ENCODE measurements at regions not wholly inside any gene's neighbourhood (a gene's known extent, or its start where the extent isn't known, plus 50 kb on each side); places are given as distances from the start of the nearest gene placed in this dataset.

DNA sequence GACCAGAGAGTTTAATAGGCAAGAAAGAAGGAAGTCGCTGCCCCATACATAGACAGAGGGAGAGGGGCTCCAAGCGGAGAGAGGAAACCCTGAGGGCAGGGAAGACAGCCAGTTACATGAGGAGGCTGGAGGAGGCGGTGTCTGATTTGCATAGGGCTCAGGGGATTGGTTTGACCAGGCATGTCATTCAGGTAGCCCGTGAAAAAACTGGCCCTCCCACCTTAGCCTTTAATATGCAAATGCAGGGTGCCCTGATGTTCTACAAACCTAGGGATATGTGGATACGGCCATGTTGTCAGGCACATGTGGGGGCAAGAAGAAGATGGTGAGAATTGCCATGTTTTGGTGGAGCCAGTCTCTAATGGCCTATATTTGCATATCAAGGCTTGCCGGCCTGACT is 1461.6 kb downstream of the PCDH9 start:
- POLR2A ChIA-PET = no interaction called here
- CTCF ChIA-PET = no interaction called here
- TF ChIP-seq, protein P1, sequence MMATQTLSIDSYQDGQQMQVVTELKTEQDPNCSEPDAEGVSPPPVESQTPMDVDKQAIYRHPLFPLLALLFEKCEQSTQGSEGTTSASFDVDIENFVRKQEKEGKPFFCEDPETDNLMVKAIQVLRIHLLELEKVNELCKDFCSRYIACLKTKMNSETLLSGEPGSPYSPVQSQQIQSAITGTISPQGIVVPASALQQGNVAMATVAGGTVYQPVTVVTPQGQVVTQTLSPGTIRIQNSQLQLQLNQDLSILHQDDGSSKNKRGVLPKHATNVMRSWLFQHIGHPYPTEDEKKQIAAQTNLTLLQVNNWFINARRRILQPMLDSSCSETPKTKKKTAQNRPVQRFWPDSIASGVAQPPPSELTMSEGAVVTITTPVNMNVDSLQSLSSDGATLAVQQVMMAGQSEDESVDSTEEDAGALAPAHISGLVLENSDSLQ (IDR thresholded peaks at IDR 0.05) = peak; percentile 68
- no peak for TF ChIP-seq FOXK2 (IDR thresholded peaks at IDR 0.05)
- DNase-seq (ENCODE audit: extremely low spot score) = no peak

DNA sequence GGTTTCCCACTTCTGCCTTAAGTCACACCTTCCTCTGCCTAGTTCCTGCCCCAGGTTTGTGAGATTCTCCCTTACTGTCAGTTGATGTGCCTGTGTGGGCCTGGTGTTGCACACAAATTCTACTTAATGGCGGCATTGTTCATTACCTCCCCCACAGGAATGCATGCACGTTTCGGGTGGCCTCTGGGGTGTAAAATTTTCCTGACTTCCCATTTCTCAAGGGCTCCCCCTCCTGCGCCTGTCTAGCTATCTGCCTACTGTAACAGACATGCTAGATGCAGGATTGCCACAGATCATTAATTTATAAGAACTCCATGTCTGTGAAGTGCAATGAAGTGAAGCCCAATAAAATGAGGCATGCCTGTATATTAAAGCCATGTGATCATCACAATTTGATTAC is 1466.3 kb downstream of the PCDH9 start:
- DNase-seq (ENCODE audit: extremely low spot score) = no peak
- ChIA-PET CTCF (no interaction called here), POLR2A (interaction anchor here (0.6 kb wide), 1 partner anchor 109 kb away, joined by 4 read pairs; no protein-coding TSS in a partner anchor)
- TF ChIP-seq FOXM1 (IDR thresholded peaks at IDR 0.05; ENCODE audit: borderline replicate concordance) (no peak), CTBP1 (IDR thresholded peaks at IDR 0.05; ENCODE audit: borderline replicate concordance) (no peak), ZNF384 (IDR thresholded peaks at IDR 0.05) (no peak), BHLHE40 (IDR thresholded peaks at IDR 0.05; ENCODE audit: borderline replicate concordance) (no peak), L3MBTL2 (conservative IDR thresholded peaks at IDR 0.05) (no peak), SP1 (IDR thresholded peaks at IDR 0.05) (no peak), SUZ12 (IDR thresholded peaks at IDR 0.05) (no peak), LEF1 (IDR thresholded peaks at IDR 0.05; ENCODE audit: borderline replicate concordance) (no peak), FOXK2 (IDR thresholded peaks at IDR 0.05) (no peak), ARNT (IDR thresholded peaks at IDR 0.05) (no peak), NFRKB (IDR thresholded peaks at IDR 0.05) (no peak), FOXA1 (IDR thresholded peaks at IDR 0.05) (no peak), ELF4 (IDR thresholded peaks at IDR 0.05) (no peak), HDGF (IDR thresholded peaks at IDR 0.05; ENCODE audit: borderline replicate concordance) (no peak), TARDBP (IDR thresholded peaks at IDR 0.05) (no peak)
- TF ChIP-seq, protein P1 (IDR thresholded peaks at IDR 0.05) = no peak

DNA sequence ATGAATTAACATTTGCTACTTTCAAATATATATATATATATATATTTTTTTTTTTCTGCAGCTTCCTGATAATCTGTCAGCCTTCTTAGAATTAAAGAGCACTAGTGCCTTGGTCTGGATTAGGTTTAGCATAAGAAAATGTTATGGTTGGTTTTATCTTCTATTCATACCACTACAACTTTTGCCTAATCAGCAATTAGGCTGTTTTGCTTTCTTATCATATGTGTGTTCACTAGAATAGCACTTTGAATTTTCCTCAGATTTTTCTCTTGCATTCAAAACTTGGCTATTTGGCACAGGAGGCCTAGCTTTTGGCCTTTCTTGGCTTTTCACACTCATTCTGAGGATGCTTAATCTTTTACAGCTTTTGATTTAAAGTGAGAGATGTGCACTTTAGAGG is 1468.1 kb downstream of the PCDH9 start:
- no peak for DNase-seq (ENCODE audit: extremely low spot score)
- ChIA-PET CTCF (interaction anchor here (0.7 kb wide), 1 partner anchor 78 kb away, joined by 4 read pairs; no protein-coding TSS in a partner anchor), POLR2A (no interaction called here)
- TF ChIP-seq ELF4 (IDR thresholded peaks at IDR 0.05) (no peak), ARNT (IDR thresholded peaks at IDR 0.05) (no peak), SUZ12 (IDR thresholded peaks at IDR 0.05) (no peak), BHLHE40 (IDR thresholded peaks at IDR 0.05; ENCODE audit: borderline replicate concordance) (no peak), SP1 (IDR thresholded peaks at IDR 0.05) (no peak), ZNF384 (IDR thresholded peaks at IDR 0.05) (no peak), FOXA1 (IDR thresholded peaks at IDR 0.05) (no peak), FOXK2 (IDR thresholded peaks at IDR 0.05) (no peak), L3MBTL2 (conservative IDR thresholded peaks at IDR 0.05) (no peak), FOXM1 (IDR thresholded peaks at IDR 0.05; ENCODE audit: borderline replicate concordance) (no peak)

GRCh38 chr13:65756071-65756671 is 1474.0 kb downstream of the PCDH9 start:
- ChIA-PET POLR2A (no interaction called here), CTCF (no interaction called here)
- DNase-seq (ENCODE audit: extremely low spot score) = no peak
- TF ChIP-seq LEF1 (IDR thresholded peaks at IDR 0.05; ENCODE audit: borderline replicate concordance) = no peak
- no peak for TF ChIP-seq TARDBP (IDR thresholded peaks at IDR 0.05)
- no peak for TF ChIP-seq FOXM1 (IDR thresholded peaks at IDR 0.05; ENCODE audit: borderline replicate concordance)
- TF ChIP-seq NFRKB (IDR thresholded peaks at IDR 0.05) = no peak
- TF ChIP-seq, protein P1 (IDR thresholded peaks at IDR 0.05) = no peak
- no peak for TF ChIP-seq CTBP1 (IDR thresholded peaks at IDR 0.05; ENCODE audit: borderline replicate concordance)
- no peak for TF ChIP-seq FOXK2 (IDR thresholded peaks at IDR 0.05)
- TF ChIP-seq SUZ12 (IDR thresholded peaks at IDR 0.05) = no peak
- TF ChIP-seq ARNT (IDR thresholded peaks at IDR 0.05) = no peak

DNA sequence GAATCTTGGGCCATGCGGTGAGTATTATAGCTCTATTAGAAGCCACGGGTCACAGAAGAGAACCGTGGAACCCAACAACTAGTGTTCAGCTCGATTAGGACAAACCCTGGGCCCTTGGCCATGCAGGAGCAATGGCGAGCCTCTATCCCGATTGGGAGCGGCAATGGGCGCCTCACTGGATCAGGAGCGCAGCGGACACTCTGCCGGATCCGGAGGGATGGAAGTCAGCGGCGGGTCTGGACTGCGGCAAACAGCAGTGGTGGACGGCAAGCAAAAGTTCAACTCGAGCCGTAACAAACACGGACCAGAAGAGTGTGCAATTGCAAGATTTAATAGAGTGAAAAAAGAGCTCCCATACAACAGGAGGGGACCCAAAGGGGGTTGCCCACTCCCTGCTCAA is 1481.9 kb downstream of the PCDH9 start:
- POLR2A ChIA-PET = no interaction called here
- TF ChIP-seq NFRKB (IDR thresholded peaks at IDR 0.05) = no peak
- TF ChIP-seq SUZ12 (IDR thresholded peaks at IDR 0.05) = no peak
- TF ChIP-seq BHLHE40 (IDR thresholded peaks at IDR 0.05; ENCODE audit: borderline replicate concordance) = no peak
- no peak for TF ChIP-seq ZNF384 (IDR thresholded peaks at IDR 0.05)
- TF ChIP-seq ARNT (IDR thresholded peaks at IDR 0.05) = no peak
- no peak for TF ChIP-seq ELF4 (IDR thresholded peaks at IDR 0.05)
- TF ChIP-seq, protein P1 (IDR thresholded peaks at IDR 0.05) = no peak
- TF ChIP-seq TARDBP (IDR thresholded peaks at IDR 0.05) = no peak
- no peak for TF ChIP-seq LEF1 (IDR thresholded peaks at IDR 0.05; ENCODE audit: borderline replicate concordance)
- CTCF ChIA-PET = no interaction called here
- DNase-seq (ENCODE audit: extremely low spot score) = no peak

DNA sequence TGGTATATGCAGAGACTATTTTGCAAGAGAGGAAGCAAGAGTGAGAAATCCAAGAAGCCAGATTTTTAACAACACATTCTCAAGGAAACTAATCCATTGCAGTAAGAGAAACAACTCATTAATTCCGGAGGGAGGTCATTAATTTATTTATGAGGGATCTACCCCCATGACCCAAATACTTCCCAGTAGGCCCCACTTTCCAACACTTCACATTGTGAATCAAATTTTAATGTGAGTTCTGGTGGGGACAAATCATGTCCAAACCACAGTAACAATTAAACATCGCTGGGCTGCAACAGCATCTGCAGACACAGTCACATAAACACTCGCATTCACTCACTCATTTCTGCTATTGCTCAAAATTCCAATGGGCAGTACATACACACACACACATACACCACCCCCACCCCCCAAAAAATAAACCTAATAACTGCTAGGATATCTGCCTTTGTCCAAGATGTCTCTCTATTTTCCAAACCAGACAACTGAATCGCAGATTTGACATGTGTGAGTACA is 1483.7 kb downstream of the PCDH9 start:
- POLR2A ChIA-PET = no interaction called here
- no peak for TF ChIP-seq CTBP1 (IDR thresholded peaks at IDR 0.05; ENCODE audit: borderline replicate concordance)
- TF ChIP-seq HDGF (IDR thresholded peaks at IDR 0.05; ENCODE audit: borderline replicate concordance) = no peak
- TF ChIP-seq FOXA1 (IDR thresholded peaks at IDR 0.05) = no peak
- no peak for TF ChIP-seq SUZ12 (IDR thresholded peaks at IDR 0.05)
- no peak for TF ChIP-seq SP1 (IDR thresholded peaks at IDR 0.05)
- TF ChIP-seq, protein P1 (IDR thresholded peaks at IDR 0.05) = no peak
- no peak for TF ChIP-seq ARNT (IDR thresholded peaks at IDR 0.05)
- TF ChIP-seq TARDBP (IDR thresholded peaks at IDR 0.05) = no peak
- TF ChIP-seq BHLHE40 (IDR thresholded peaks at IDR 0.05; ENCODE audit: borderline replicate concordance) = no peak
- no peak for TF ChIP-seq L3MBTL2 (conservative IDR thresholded peaks at IDR 0.05)
- TF ChIP-seq FOXK2 (IDR thresholded peaks at IDR 0.05) = no peak
- TF ChIP-seq FOXM1 (IDR thresholded peaks at IDR 0.05; ENCODE audit: borderline replicate concordance) = no peak
- CTCF ChIA-PET = interaction anchor here (0.6 kb wide), 1 partner anchor 18 kb away, joined by 3 read pairs; no protein-coding TSS in a partner anchor
- DNase-seq (ENCODE audit: extremely low spot score) = no peak

Data from HEK293T (cell line).